ENCODE measurements at regions not wholly inside any gene's neighbourhood (a gene's known extent, or its start where the extent isn't known, plus 50 kb on each side); places are given as distances from the start of the nearest gene placed in this dataset.
"Not testable (repeated sequence)": the region's sequence is repeated elsewhere in the genome, so short reads cannot be mapped to it uniquely, and the experiment has no call there.

DNA sequence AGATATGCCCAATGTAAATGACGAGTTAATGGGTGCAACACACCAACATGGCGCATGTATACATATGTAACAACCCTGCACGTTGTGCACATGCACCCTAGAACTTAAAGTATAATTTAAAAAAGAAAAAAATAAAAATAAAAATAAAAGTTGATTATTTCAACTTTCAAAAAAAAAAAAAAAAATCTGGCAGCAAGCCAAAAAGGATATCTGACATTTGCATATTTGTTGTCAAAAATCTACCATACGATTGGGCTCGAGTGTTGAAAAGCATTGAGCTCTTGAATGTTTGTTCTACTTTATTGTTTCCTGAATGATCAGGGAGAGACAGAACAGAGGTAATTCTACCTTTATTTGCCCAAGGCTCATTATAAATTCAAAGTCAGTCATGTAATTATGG is 310.5 kb upstream of the MON1B start:
- H3K4me1 ChIP-seq (ENCODE audit: control insufficient read depth in 5 of 5, insufficient read depth in 5 of 5, low read length in 5 of 5); H3K9me3 ChIP-seq (ENCODE audit: control insufficient read depth in 5 of 5, low read length in 5 of 5); H3K27me3 ChIP-seq (ENCODE audit: control insufficient read depth in 5 of 5, insufficient read depth in 4 of 5, low read length in 5 of 5); H3K9ac ChIP-seq (ENCODE audit: low read length in 5 of 5); H3K4me3 ChIP-seq (ENCODE audit: low read depth in 1 of 5, low read length in 5 of 5); H3K36me3 ChIP-seq (ENCODE audit: control insufficient read depth in 5 of 5, insufficient read depth in 5 of 5, low read length in 5 of 5); H3K27ac ChIP-seq (ENCODE audit: low read depth, low read length): not testable (repeated sequence)

DNA sequence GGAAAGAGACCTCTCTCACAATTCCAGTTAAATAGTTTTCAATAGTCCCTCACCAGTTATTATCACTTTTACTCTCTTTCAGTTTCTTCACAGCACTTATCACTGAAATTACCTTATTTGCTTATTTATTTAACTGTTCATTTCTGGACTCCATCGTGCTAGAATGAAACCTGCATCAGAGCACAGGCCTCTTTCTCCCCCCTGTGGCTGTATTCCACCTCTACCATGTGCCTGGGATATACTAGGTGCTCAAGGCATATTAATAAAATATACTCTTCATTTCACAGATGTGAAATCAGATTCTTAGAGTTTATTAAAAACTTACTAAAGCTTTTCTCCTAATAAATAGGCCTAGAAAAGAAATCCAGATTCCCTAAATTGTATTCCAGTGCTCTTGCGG is 308.9 kb upstream of the MON1B start:
- H3K27me3 ChIP-seq (ENCODE audit: control insufficient read depth in 5 of 5, insufficient read depth in 4 of 5, low read length in 5 of 5) = no peaks in the 10 kb centered on the region
- H3K4me3 ChIP-seq (ENCODE audit: low read depth in 1 of 5, low read length in 5 of 5) = no peak overlapping the region
- H3K36me3 ChIP-seq (ENCODE audit: control insufficient read depth in 5 of 5, insufficient read depth in 5 of 5, low read length in 5 of 5) = no peaks in the 10 kb centered on the region
- no peak overlapping the region for H3K9ac ChIP-seq (ENCODE audit: low read length in 5 of 5)
- H3K27ac ChIP-seq (ENCODE audit: low read depth, low read length) = no peak overlapping the region
- H3K4me1 ChIP-seq (ENCODE audit: control insufficient read depth in 5 of 5, insufficient read depth in 5 of 5, low read length in 5 of 5) = no peaks in the 10 kb centered on the region
- H3K9me3 ChIP-seq (ENCODE audit: control insufficient read depth in 5 of 5, low read length in 5 of 5) = no peaks in the 10 kb centered on the region

DNA sequence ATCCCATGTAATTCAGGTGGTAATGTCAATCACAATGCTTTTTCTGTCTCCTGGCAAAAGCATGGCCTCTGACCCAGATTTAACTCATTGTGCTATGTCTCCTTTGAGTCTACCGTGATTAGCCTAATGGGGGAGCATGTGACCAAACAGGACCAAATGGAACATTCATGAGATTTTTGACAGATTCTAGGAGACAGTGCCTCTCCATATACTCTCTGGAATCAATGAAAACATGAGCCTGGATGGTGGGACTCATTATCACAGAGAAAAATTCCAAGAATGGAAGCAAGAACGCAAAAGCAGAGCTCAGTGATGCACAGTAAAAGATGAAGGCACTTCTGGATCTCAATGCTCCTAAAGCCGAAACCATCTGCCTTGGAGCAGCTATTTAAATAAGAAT is 307.9 kb upstream of the MON1B start:
- Histone ChIP-seq H3K27ac (ENCODE audit: low read depth, low read length) (no peak overlapping the region), H3K27me3 (ENCODE audit: control insufficient read depth in 5 of 5, insufficient read depth in 4 of 5, low read length in 5 of 5) (no peaks in the 10 kb centered on the region), H3K9me3 (ENCODE audit: control insufficient read depth in 5 of 5, low read length in 5 of 5) (no peaks in the 10 kb centered on the region), H3K9ac (ENCODE audit: low read length in 5 of 5) (no peak overlapping the region), H3K36me3 (ENCODE audit: control insufficient read depth in 5 of 5, insufficient read depth in 5 of 5, low read length in 5 of 5) (no peaks in the 10 kb centered on the region), H3K4me3 (ENCODE audit: low read depth in 1 of 5, low read length in 5 of 5) (no peak overlapping the region), H3K4me1 (ENCODE audit: control insufficient read depth in 5 of 5, insufficient read depth in 5 of 5, low read length in 5 of 5) (no peaks in the 10 kb centered on the region)

DNA sequence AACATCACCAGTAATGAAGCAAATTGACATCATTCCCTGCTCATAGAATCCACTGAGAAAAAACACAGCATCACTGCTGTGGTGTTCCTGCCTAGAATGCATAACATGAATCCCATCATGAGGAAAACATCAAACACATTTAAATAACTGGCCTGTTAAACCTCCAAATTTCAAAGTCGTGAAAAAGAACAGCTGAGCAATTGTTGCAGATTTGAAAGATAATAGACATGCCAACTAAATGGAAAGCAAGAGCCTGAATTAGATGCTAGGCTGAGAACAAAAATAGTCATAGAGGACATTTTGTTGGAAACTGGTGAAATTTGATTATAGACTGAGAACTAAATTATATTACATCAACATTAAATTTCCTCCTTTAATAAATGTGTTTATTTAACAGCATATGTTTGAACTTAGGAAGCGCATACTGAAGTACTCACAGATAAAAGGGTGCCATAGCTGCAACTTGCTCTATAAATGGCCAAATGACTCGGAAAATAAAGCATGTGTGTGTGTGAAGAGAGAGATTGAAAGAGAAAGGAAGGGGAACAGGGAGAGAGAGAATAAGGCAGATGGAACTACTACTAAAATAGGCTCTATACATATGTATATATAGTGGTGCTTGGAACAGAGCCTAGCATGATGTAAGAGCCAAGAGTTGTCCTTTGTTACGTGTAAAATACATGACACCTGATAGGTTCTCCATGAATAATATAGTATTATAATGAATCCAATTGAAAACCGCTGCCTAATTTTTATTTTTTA is 305.0 kb upstream of the MON1B start:
- no peak overlapping the region for H3K4me3 ChIP-seq (ENCODE audit: low read depth in 1 of 5, low read length in 5 of 5)
- no peaks in the 10 kb centered on the region for H3K36me3 ChIP-seq (ENCODE audit: control insufficient read depth in 5 of 5, insufficient read depth in 5 of 5, low read length in 5 of 5)
- H3K27me3 ChIP-seq (ENCODE audit: control insufficient read depth in 5 of 5, insufficient read depth in 4 of 5, low read length in 5 of 5) = no peaks in the 10 kb centered on the region
- no peaks in the 10 kb centered on the region for H3K4me1 ChIP-seq (ENCODE audit: control insufficient read depth in 5 of 5, insufficient read depth in 5 of 5, low read length in 5 of 5)
- no peak overlapping the region for H3K9ac ChIP-seq (ENCODE audit: low read length in 5 of 5)
- H3K27ac ChIP-seq (ENCODE audit: low read depth, low read length) = no peak overlapping the region
- H3K9me3 ChIP-seq (ENCODE audit: control insufficient read depth in 5 of 5, low read length in 5 of 5) = no peaks in the 10 kb centered on the region

DNA sequence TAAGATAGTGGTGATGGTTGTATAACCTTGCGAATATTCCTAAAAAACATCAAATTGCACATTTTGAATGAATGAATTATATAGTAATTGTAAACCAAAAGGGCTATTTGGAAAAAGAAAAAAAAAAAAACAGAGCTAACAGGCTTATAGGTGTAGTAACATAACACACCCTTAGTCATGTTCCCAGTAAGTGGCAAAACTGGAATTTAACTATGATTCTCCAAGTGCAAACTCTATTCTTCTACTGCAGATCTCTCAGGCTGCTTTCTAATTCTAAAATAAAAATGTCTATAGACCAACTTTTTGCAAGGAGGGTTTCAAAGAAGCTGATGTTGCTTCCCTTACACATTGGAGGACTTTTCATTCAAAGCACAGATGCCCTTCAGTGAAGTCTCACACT is 293.2 kb upstream of the MON1B start:
- Histone ChIP-seq H3K27me3 (ENCODE audit: control insufficient read depth in 5 of 5, insufficient read depth in 4 of 5, low read length in 5 of 5) (no peaks in the 10 kb centered on the region), H3K27ac (ENCODE audit: low read depth, low read length) (no peak overlapping the region), H3K4me1 (ENCODE audit: control insufficient read depth in 5 of 5, insufficient read depth in 5 of 5, low read length in 5 of 5) (no peaks in the 10 kb centered on the region), H3K9ac (ENCODE audit: low read length in 5 of 5) (no peak overlapping the region), H3K4me3 (ENCODE audit: low read depth in 1 of 5, low read length in 5 of 5) (no peak overlapping the region), H3K36me3 (ENCODE audit: control insufficient read depth in 5 of 5, insufficient read depth in 5 of 5, low read length in 5 of 5) (no peaks in the 10 kb centered on the region), H3K9me3 (ENCODE audit: control insufficient read depth in 5 of 5, low read length in 5 of 5) (no peaks in the 10 kb centered on the region)

DNA sequence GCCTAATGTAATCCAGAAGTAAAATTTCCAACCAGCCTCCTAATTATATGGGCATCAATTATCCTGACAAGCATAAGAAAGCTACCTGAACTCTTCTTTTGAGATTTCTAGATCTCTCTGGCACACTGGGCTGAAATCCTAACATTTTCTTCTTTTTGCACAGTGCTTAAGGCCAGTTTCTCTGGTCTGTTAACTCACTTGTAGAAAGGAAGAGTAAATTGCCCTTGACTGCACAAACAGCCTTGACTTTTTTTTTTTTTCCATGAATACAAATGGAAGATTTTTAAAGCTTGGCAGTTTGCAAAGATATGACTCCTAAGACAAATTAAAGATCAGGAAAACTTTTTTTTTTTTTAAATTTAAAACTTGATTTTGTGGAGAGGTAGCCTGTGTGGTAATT is 291.2 kb upstream of the MON1B start:
- Histone ChIP-seq H3K4me3 (ENCODE audit: low read depth in 1 of 5, low read length in 5 of 5) (no peak overlapping the region), H3K27ac (ENCODE audit: low read depth, low read length) (no peak overlapping the region), H3K36me3 (ENCODE audit: control insufficient read depth in 5 of 5, insufficient read depth in 5 of 5, low read length in 5 of 5) (no peaks in the 10 kb centered on the region), H3K9me3 (ENCODE audit: control insufficient read depth in 5 of 5, low read length in 5 of 5) (no peaks in the 10 kb centered on the region), H3K27me3 (ENCODE audit: control insufficient read depth in 5 of 5, insufficient read depth in 4 of 5, low read length in 5 of 5) (no peaks in the 10 kb centered on the region), H3K9ac (ENCODE audit: low read length in 5 of 5) (no peak overlapping the region), H3K4me1 (ENCODE audit: control insufficient read depth in 5 of 5, insufficient read depth in 5 of 5, low read length in 5 of 5) (no peaks in the 10 kb centered on the region)

DNA sequence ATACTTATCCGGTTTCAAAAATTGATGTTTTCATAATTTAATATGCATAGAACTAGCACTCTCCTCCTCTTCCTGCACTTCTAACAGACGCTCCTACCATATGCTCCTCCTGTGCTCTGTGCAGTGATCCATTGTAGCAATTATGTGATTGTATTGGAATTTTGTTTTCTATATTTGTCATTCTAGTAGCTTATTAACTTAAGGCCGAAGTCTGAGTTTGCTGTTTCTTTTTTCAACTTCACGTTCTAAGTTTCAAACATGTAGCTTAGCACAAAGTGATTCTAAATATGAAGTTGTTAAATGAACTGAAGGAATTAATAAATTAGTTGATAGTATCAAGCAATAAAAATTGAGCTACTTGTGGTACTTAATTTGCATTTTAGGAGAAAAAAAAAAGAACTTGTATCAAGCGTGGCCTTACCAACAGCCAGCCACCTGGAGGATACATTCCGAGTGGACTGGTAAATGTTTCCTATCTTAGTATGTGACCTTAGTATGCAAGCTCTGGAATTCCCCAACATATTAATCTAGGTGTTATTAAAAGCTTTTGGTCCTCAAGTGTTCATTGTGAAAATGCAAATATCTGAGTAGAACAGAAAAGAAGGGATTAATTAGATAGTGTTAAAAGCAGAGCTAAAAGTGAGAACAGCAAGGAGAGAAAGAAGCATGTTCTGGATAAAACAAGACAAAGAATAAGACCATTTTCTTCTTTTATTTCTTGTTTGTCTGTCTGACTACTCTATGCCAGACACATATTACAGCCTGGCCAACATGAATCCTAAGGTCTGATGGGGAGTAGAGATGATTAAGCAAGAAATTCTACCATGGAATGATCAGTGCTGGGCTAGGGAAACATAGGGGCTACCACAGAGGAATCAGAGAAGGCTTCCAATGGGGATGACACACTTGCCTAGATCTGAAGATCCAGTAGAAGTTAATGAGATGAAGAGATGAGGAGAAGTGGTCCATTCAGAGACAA is 290.4 kb upstream of the MON1B start:
- Histone ChIP-seq H3K9ac (ENCODE audit: low read length in 5 of 5) (no peak overlapping the region), H3K36me3 (ENCODE audit: control insufficient read depth in 5 of 5, insufficient read depth in 5 of 5, low read length in 5 of 5) (no peaks in the 10 kb centered on the region), H3K9me3 (ENCODE audit: control insufficient read depth in 5 of 5, low read length in 5 of 5) (no peaks in the 10 kb centered on the region), H3K4me1 (ENCODE audit: control insufficient read depth in 5 of 5, insufficient read depth in 5 of 5, low read length in 5 of 5) (no peaks in the 10 kb centered on the region), H3K27ac (ENCODE audit: low read depth, low read length) (no peak overlapping the region), H3K27me3 (ENCODE audit: control insufficient read depth in 5 of 5, insufficient read depth in 4 of 5, low read length in 5 of 5) (no peaks in the 10 kb centered on the region), H3K4me3 (ENCODE audit: low read depth in 1 of 5, low read length in 5 of 5) (no peak overlapping the region)

DNA sequence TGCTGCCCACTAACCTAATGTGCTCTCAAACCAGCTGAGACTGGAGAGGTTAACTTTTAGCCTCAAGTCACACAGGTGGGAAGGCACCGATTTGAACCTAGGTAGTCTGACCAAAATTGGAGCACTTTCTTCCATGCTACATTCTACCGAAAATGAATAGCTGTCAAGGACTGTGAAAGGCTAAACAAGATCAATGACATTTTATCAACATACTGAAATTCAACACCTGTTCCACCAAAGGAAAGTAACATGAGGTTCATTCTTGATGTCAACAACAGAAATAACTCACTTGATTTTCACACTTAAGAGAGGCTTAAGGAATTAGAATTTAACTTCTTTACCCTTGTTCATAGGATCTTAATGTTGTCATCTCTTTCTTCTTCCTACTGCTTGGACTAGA is 284.4 kb upstream of the MON1B start:
- Histone ChIP-seq H3K4me3 (ENCODE audit: low read depth in 1 of 5, low read length in 5 of 5) (no peak overlapping the region), H3K36me3 (ENCODE audit: control insufficient read depth in 5 of 5, insufficient read depth in 5 of 5, low read length in 5 of 5) (no peaks in the 10 kb centered on the region), H3K27ac (ENCODE audit: low read depth, low read length) (no peak overlapping the region), H3K9ac (ENCODE audit: low read length in 5 of 5) (no peak overlapping the region), H3K27me3 (ENCODE audit: control insufficient read depth in 5 of 5, insufficient read depth in 4 of 5, low read length in 5 of 5) (no peaks in the 10 kb centered on the region), H3K4me1 (ENCODE audit: control insufficient read depth in 5 of 5, insufficient read depth in 5 of 5, low read length in 5 of 5) (no peaks in the 10 kb centered on the region), H3K9me3 (ENCODE audit: control insufficient read depth in 5 of 5, low read length in 5 of 5) (no peaks in the 10 kb centered on the region)

DNA sequence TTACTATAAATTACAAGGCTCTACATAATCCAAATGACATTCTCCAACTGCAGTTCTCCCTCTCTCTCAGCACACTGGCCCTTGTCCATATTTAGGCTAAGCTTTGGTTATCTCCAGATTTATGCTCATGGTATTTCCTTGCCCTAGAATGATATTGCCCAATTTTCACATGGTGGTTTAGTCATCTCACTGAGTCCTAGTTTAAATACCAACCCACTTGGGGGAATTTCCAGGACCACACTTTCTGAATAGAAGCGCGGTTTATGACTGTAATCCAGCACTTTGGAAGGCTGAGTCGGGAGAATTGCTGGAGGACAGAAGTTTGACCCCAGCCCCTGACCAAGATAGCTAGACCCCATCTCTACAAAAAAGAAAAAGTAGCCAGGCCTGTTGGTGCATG is 280.1 kb upstream of the MON1B start:
- Histone ChIP-seq H3K27ac (ENCODE audit: low read depth, low read length) (no peak overlapping the region), H3K27me3 (ENCODE audit: control insufficient read depth in 5 of 5, insufficient read depth in 4 of 5, low read length in 5 of 5) (no peaks in the 10 kb centered on the region), H3K9ac (ENCODE audit: low read length in 5 of 5) (no peak overlapping the region), H3K36me3 (ENCODE audit: control insufficient read depth in 5 of 5, insufficient read depth in 5 of 5, low read length in 5 of 5) (no peaks in the 10 kb centered on the region), H3K9me3 (ENCODE audit: control insufficient read depth in 5 of 5, low read length in 5 of 5) (no peaks in the 10 kb centered on the region), H3K4me3 (ENCODE audit: low read depth in 1 of 5, low read length in 5 of 5) (no peak overlapping the region), H3K4me1 (ENCODE audit: control insufficient read depth in 5 of 5, insufficient read depth in 5 of 5, low read length in 5 of 5) (no peaks in the 10 kb centered on the region)

DNA sequence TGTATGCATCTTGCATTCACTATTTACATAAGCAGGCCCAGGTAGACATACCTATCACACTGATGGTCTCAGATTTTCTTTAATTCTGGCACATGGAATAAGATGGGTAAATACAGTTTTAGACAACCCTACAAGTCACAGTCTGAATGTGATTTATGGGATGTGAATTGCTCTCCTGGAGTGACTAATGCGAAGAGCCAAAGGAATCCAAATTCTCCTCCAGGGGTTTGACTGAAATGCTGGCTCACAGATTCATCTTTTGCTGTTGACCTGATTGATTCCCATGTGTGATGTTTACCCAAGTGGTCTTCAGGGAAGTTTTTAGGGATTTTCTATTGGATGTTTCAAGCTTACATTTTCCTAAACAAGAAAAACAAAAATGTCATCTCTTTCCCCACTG is 277.9 kb upstream of the MON1B start:
- Histone ChIP-seq H3K27me3 (ENCODE audit: control insufficient read depth in 5 of 5, insufficient read depth in 4 of 5, low read length in 5 of 5) (no peaks in the 10 kb centered on the region), H3K27ac (ENCODE audit: low read depth, low read length) (no peak overlapping the region), H3K9me3 (ENCODE audit: control insufficient read depth in 5 of 5, low read length in 5 of 5) (no peaks in the 10 kb centered on the region), H3K9ac (ENCODE audit: low read length in 5 of 5) (no peak overlapping the region), H3K36me3 (ENCODE audit: control insufficient read depth in 5 of 5, insufficient read depth in 5 of 5, low read length in 5 of 5) (no peaks in the 10 kb centered on the region), H3K4me3 (ENCODE audit: low read depth in 1 of 5, low read length in 5 of 5) (no peak overlapping the region), H3K4me1 (ENCODE audit: control insufficient read depth in 5 of 5, insufficient read depth in 5 of 5, low read length in 5 of 5) (no peaks in the 10 kb centered on the region)
